K562 (cell line): ENCODE measurements at regions not wholly inside any gene's neighbourhood (a gene's known extent, or its start where the extent isn't known, plus 50 kb on each side); places are given as distances from the start of the nearest gene placed in this dataset.

ENCODE experiments used
- ATAC-seq: fragments of 200-7000 bp; cut with Tn5 transposase; 3 replicates; pipeline ENCODE4 v1.9.1; 2020; ENCODE audit warnings: moderate library complexity
- BruUV-seq: library from RNA; stranded (reverse); fragments of 400-500 nt; replicated peaks from 2 replicates; lab custom pipeline; 2021; lab: Mats Ljungman, UMichigan
- CTCF ChIA-PET: fragments of 300-600 bp; formaldehyde crosslinking; extraction: SDS; loops from one replicate; lab custom pipeline; 2021; ENCODE audit warnings: low intra/inter-chr PET ratio; lab: Yijun Ruan, JAX
- POLR2A ChIA-PET: fragments of 300-600, 350-650 bp; sonication (Branson Sonifier 250); formaldehyde crosslinking; extraction: SDS; loops from one replicate; lab custom pipeline; 2021; ENCODE audit warnings: antibody characterized with exemption, inconsistent platforms; lab: Yijun Ruan, JAX
- DNase-seq, 4 experiments: peaks; one replicate each; pipeline versions ENCODE4 v3.0.0 to v3.0.0-alpha.2; 2011 to 2018; ENCODE audit warnings: low spot score in 3 of 4, mixed read lengths in 3 of 4; ENCODE audit errors: extremely low read depth in 1 of 4
- FAIRE-seq: peaks from 2 replicates; lab custom pipeline; 2011; peaks lifted over from hg19 to GRCh38; lab: Jason Lieb, UNC
- H2AFZ ChIP-seq: 2 replicates; pipeline ENCODE4 v1.6.0; 2011; ENCODE audit warnings: low read depth, low read length, control low read depth, inconsistent platforms
- H3K27ac ChIP-seq: fragments of 200-600 bp; 3 replicates; pipeline ENCODE4 v1.8.0; 2011; ENCODE audit warnings: low read depth, mild to moderate bottlenecking, control low read depth, inconsistent platforms, low read length, moderate library complexity, mixed read lengths; ENCODE audit errors: extremely low read depth
- H3K27me3 ChIP-seq, 2 experiments: fragments of 300-600 bp in 1 of 2; 2 replicates in 1 of 2; 3 replicates in 1 of 2; pipeline versions ENCODE4 v1.6.0 to v1.8.0; 2011; ENCODE audit warnings: inconsistent platforms in 2 of 2, low read length in 2 of 2, mild to moderate bottlenecking in 1 of 2, mixed read lengths in 1 of 2, moderate library complexity in 1 of 2; ENCODE audit not compliant: control insufficient read depth in 2 of 2, insufficient read depth in 2 of 2
- H3K36me3 ChIP-seq: fragments of 300-600 bp; 3 replicates; pipeline ENCODE4 v1.8.0; 2011; ENCODE audit warnings: mild to moderate bottlenecking, low read length, inconsistent platforms; ENCODE audit not compliant: control insufficient read depth, insufficient read depth
- H3K4me1 ChIP-seq, 2 experiments: fragments of 200-600 bp in 1 of 2; replicated peaks in 1 of 2; 2 replicates in 1 of 2; 3 replicates in 1 of 2; pipeline versions ENCODE4 v1.5.1 to v1.8.0; 2011; ENCODE audit warnings: inconsistent platforms in 2 of 2, low read length in 2 of 2, mild to moderate bottlenecking in 1 of 2, mixed read lengths in 1 of 2, moderate library complexity in 1 of 2; ENCODE audit not compliant: control insufficient read depth in 2 of 2, insufficient read depth in 2 of 2
- H3K4me2 ChIP-seq: 2 replicates; pipeline ENCODE4 v1.6.1; 2011; ENCODE audit warnings: low read length, control low read depth, inconsistent platforms, mixed read lengths; ENCODE audit not compliant: insufficient read depth
- H3K4me3 ChIP-seq: fragments of 200-600 bp; sonication (generic), shearing (Covaris generic); 2 replicates; pipeline ENCODE4 v1.5.1; 2016; ENCODE audit warnings: control low read depth, inconsistent platforms
- H3K79me2 ChIP-seq: fragments of 200-600 bp; 3 replicates; pipeline ENCODE4 v1.8.0; 2011; ENCODE audit warnings: low read length, inconsistent platforms; ENCODE audit not compliant: control insufficient read depth, insufficient read depth
- H3K9ac ChIP-seq, 2 experiments: 2 replicates each; pipeline versions ENCODE4 v1.6.0 to v1.6.1; 2011; ENCODE audit warnings: low read depth in 2 of 2, low read length in 2 of 2, control low read depth in 1 of 2, inconsistent platforms in 1 of 2, mild to moderate bottlenecking in 1 of 2, mixed read lengths in 1 of 2; ENCODE audit not compliant: insufficient read depth in 1 of 2
- H3K9me1 ChIP-seq: one replicate; pipeline ENCODE4 v1.6.0; 2011; ENCODE audit warnings: inconsistent platforms, mild to moderate bottlenecking, low read length, moderate library complexity; ENCODE audit not compliant: control insufficient read depth, insufficient read depth
- H3K9me3 ChIP-seq: replicated peaks from 2 replicates; pipeline ENCODE4 v1.5.1; 2011; ENCODE audit warnings: low read depth, low read length, inconsistent platforms; ENCODE audit not compliant: control insufficient read depth, insufficient read depth
- H4K20me1 ChIP-seq: replicated peaks from 2 replicates; pipeline ENCODE4 v1.6.1; 2011; ENCODE audit warnings: low read length, inconsistent platforms, mixed read lengths; ENCODE audit not compliant: control insufficient read depth, insufficient read depth
- BACH1 ChIP-seq: fragments of 200-800 bp; sonication (Bioruptor generic); IDR thresholded peaks from 2 replicates; pipeline ENCODE4 v1.6.1; 2016; ENCODE audit warnings: missing genetic modification characterization, missing compliant biosample characterization
- BCOR ChIP-seq: fragments of 450-650 bp; IDR thresholded peaks from 2 replicates; pipeline ENCODE4 v1.6.1; 2016
- CAMTA2 ChIP-seq: fragments of 250-450 bp; sonication (Bioruptor Pico); conservative IDR thresholded peaks from 2 replicates; pipeline ENCODE4 v1.5.1; 2022
- DPF2 ChIP-seq: fragments of 450-650 bp; IDR thresholded peaks from 2 replicates; pipeline ENCODE4 v1.6.1; 2016
- ESRRA ChIP-seq: fragments of 450-650 bp; IDR thresholded peaks from 2 replicates; pipeline ENCODE4 v1.6.1; 2014; ENCODE audit warnings: low read depth, mild to moderate bottlenecking, moderate library complexity, borderline replicate concordance
- ESRRB ChIP-seq: fragments of 250-450 bp; sonication (Bioruptor Pico); IDR thresholded peaks from 2 replicates; pipeline ENCODE4 v1.5.0; 2020; ENCODE audit warnings: mild to moderate bottlenecking, moderate library complexity, borderline replicate concordance
- HDAC2 ChIP-seq: fragments of 450-650 bp; IDR thresholded peaks from 2 replicates; pipeline ENCODE4 v1.6.1; 2016; ENCODE audit warnings: mild to moderate bottlenecking
- KAT2B ChIP-seq: IDR thresholded peaks from one replicate; pipeline ENCODE4 v1.6.1; 2012; ENCODE audit warnings: low read depth, mild to moderate bottlenecking, control low read depth, inconsistent platforms, low read length, moderate library complexity
- SAFB2 ChIP-seq: fragments of 200-400 bp; formaldehyde crosslinking; IDR thresholded peaks from 2 replicates; pipeline ENCODE4 v1.6.1; 2018; ENCODE audit warnings: borderline replicate concordance, low read length, low read depth, moderate library complexity; ENCODE audit not compliant: severe bottlenecking
- TEAD2 ChIP-seq: fragments of 450-650 bp; IDR thresholded peaks from 2 replicates; pipeline ENCODE4 v1.6.1; 2016; ENCODE audit warnings: missing genetic modification characterization, control low read depth, missing compliant biosample characterization
- THRAP3 ChIP-seq: fragments of 450-650 bp; IDR thresholded peaks from 2 replicates; pipeline ENCODE4 v1.6.1; 2016; ENCODE audit warnings: mild to moderate bottlenecking, inconsistent platforms, borderline replicate concordance
- TRIM24 ChIP-seq, 2 experiments: fragments of 450-650 bp; IDR thresholded peaks; 2 replicates each; pipeline ENCODE4 v1.6.1; 2016
- WGBS: fragments of 100-300 bp; shearing (Covaris generic); methylation state at CpG from one replicate; pipeline ENCODE4 v1.1.6; 2016; ENCODE audit warnings: low coverage, mixed read lengths; ENCODE audit not compliant: insufficient coverage; ENCODE audit errors: missing lambda C conversion rate; 5-methylcytosine and 5-hydroxymethylcytosine counted together
- in situ Hi-C: fragments of 300-500 bp; cut with MboI; formaldehyde crosslinking; loops from 4 replicates; pipeline ENCODE4 v1.15.0; 2018; ENCODE audit warnings: inconsistent platforms, mixed read lengths
- intact Hi-C: fragments of 100-400 bp; cut with micrococcal nuclease; formaldehyde crosslinking; loops from 2 replicates; pipeline ENCODE4 v1.14.2; 2022
- TF ChIP-seq, protein P1 (sequence below): fragments of 450-650 bp; IDR thresholded peaks from one replicate; pipeline ENCODE4 v1.6.1; 2018; ENCODE audit warnings: mild to moderate bottlenecking, moderate library complexity; ENCODE audit not compliant: partially characterized antibody
- TF ChIP-seq, protein P2 (sequence below): IDR thresholded peaks from 3 replicates; pipeline ENCODE4 v1.6.1; 2011; ENCODE audit warnings: borderline replicate concordance, mild to moderate bottlenecking; ENCODE audit not compliant: insufficient read length, insufficient read depth
- TF ChIP-seq, protein P3 (sequence below): fragments of 450-650 bp; IDR thresholded peaks from 2 replicates; pipeline ENCODE4 v1.6.1; 2016; ENCODE audit warnings: antibody characterized with exemption
- TF ChIP-seq, protein P4 (sequence below): fragments of 450-650 bp; IDR thresholded peaks from 2 replicates; pipeline ENCODE4 v1.6.1; 2016; ENCODE audit warnings: missing biosample characterization, missing genetic modification characterization
- TF ChIP-seq, protein P5 (sequence below): fragments of 250-450 bp; sonication (Bioruptor Pico); IDR thresholded peaks from 2 replicates; pipeline ENCODE4 v1.5.0; 2021; ENCODE audit warnings: mild to moderate bottlenecking, moderate library complexity

DNA sequence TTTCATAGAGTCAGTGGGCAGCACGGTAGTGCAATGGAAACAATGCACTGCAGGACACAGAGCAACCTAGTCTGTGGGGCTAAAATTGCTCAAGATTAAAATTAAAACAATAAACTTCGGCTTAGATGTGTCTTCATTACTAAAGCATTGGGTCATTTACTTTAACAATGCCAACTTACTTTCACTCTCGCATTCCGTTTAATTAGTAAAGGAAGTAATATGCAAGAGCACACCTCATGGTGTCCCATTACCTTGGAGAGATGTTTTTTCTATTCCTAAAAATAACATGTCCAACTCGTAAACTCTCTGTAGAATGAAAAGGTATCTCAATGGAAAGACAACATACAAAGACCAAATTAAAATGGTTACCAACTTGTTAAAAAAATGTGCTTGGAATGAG lies 738.4 kb downstream of the PCDH17 start:
- FAIRE-seq: no peak
- H3K9me3 ChIP-seq: no peaks in the 10 kb centered on the region
- H3K27ac ChIP-seq: no peak overlapping the region
- no peaks in the 10 kb centered on the region for H3K9me1 ChIP-seq
- ATAC-seq: no peak
- H3K79me2 ChIP-seq: no peaks in the 10 kb centered on the region
- no peaks in the 10 kb centered on the region for H3K27me3 ChIP-seq
- in situ Hi-C loops (no loop called here), intact Hi-C loops (no loop called here)
- H4K20me1 ChIP-seq: no peaks in the 10 kb centered on the region
- no TSS peak for BruUV-seq
- H3K4me2 ChIP-seq: no peak overlapping the region
- no peak overlapping the region for H2AFZ ChIP-seq
- H3K9ac ChIP-seq: no peak overlapping the region
- H3K36me3 ChIP-seq: no peaks in the 10 kb centered on the region
- 0% methylated on average over 5 of the region's 5 CpGs for WGBS
- no peaks in the 10 kb centered on the region for H3K4me1 ChIP-seq
- ChIA-PET CTCF (no interaction called here), POLR2A (no interaction called here)
- H3K4me3 ChIP-seq: no peak overlapping the region
- no peak for DNase-seq
- TF ChIP-seq, protein P1, sequence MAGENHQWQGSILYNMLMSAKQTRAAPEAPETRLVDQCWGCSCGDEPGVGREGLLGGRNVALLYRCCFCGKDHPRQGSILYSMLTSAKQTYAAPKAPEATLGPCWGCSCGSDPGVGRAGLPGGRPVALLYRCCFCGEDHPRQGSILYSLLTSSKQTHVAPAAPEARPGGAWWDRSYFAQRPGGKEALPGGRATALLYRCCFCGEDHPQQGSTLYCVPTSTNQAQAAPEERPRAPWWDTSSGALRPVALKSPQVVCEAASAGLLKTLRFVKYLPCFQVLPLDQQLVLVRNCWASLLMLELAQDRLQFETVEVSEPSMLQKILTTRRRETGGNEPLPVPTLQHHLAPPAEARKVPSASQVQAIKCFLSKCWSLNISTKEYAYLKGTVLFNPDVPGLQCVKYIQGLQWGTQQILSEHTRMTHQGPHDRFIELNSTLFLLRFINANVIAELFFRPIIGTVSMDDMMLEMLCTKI: no peak
- TF ChIP-seq TEAD2 (tag): no peak
- no peak for TF ChIP-seq KAT2B
- TF ChIP-seq, protein P2, sequence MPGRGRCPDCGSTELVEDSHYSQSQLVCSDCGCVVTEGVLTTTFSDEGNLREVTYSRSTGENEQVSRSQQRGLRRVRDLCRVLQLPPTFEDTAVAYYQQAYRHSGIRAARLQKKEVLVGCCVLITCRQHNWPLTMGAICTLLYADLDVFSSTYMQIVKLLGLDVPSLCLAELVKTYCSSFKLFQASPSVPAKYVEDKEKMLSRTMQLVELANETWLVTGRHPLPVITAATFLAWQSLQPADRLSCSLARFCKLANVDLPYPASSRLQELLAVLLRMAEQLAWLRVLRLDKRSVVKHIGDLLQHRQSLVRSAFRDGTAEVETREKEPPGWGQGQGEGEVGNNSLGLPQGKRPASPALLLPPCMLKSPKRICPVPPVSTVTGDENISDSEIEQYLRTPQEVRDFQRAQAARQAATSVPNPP: no peak
- TF ChIP-seq, protein P3, sequence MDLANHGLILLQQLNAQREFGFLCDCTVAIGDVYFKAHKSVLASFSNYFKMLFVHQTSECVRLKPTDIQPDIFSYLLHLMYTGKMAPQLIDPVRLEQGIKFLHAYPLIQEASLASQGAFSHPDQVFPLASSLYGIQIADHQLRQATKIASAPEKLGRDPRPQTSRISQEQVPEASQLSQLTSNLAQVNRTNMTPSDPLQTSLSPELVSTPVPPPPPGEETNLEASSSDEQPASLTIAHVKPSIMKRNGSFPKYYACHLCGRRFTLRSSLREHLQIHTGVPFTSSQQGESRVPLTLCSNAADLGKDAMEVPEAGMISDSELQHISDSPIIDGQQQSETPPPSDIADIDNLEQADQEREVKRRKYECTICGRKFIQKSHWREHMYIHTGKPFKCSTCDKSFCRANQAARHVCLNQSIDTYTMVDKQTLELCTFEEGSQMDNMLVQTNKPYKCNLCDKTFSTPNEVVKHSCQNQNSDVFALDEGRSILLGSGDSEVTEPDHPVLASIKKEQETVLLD: no peak
- TF ChIP-seq CAMTA2 (CRISPR knock-in tag): no peak
- TF ChIP-seq, protein P4, sequence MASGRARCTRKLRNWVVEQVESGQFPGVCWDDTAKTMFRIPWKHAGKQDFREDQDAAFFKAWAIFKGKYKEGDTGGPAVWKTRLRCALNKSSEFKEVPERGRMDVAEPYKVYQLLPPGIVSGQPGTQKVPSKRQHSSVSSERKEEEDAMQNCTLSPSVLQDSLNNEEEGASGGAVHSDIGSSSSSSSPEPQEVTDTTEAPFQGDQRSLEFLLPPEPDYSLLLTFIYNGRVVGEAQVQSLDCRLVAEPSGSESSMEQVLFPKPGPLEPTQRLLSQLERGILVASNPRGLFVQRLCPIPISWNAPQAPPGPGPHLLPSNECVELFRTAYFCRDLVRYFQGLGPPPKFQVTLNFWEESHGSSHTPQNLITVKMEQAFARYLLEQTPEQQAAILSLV (tag): no peak
- no peak for TF ChIP-seq DPF2
- no peak for TF ChIP-seq SAFB2
- no peak for TF ChIP-seq HDAC2
- TF ChIP-seq, protein P5, sequence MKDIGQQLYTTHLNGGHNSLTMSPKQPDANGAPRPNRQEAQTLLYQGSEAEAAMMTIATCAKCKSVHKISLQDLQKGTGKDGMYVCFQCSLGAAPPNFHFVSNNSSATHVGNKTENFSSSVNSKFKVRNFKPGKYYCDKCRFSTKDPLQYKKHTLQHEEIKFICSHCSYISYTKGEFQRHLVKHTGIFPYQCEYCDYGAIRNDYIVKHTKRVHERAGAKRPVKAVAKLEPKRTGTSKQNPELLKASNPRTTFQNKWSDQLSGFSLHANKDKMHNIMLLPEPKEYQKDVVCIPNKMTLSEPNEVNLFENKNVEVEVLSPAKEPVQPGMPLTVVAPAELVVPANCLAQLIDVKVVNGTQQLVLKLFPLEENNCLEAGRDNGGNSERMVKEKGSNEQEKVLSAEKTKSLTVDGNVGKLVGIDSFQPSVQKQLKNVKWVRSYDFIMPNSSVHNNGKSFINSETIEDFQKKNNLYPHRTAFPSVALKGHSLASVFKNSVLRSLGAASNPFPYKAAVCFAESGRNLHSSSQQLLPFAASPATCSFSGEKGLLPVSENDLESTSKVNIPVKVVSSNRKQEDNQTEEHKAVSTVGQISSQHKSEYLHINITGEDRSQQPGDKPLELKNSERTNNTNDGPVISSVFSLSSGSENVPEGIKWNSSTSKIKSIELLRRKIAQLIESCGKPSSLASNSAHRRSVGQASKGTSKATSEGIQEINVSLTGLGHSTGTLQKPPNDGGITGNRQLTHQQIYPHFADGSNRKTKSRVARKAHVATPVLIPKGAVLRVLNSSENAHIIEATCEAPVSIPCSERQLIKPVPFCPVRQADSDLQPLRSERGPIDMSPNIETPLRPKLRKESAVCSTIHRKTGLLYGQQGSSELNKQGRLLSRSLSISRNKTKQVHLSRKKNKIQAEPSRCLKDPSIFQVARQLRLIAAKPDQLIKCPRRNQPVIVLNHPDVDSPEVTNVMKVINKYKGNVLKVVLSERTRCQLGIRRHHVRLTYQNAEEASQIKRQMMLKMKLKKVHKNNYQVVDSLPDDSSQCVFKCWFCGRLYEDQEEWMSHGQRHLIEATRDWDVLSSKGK (CRISPR knock-in tag): no peak
- no peak for TF ChIP-seq BCOR
- TF ChIP-seq ESRRA: no peak
- no peak for TF ChIP-seq TRIM24 (IDR thresholded peaks at IDR 0.05)
- no peak for TF ChIP-seq ESRRB
- TF ChIP-seq THRAP3: no peak
- no peak for TF ChIP-seq BACH1 (tag)
